HG03066 (cell line): ENCODE measurements at regions not wholly inside any gene's neighbourhood (a gene's known extent, or its start where the extent isn't known, plus 50 kb on each side); places are given as distances from the start of the nearest gene placed in this dataset.
"Not testable (repeated sequence)": the region's sequence is repeated elsewhere in the genome, so short reads cannot be mapped to it uniquely, and the experiment has no call there.

ENCODE experiments used
- ATAC-seq: cut with Tn5 transposase; IDR thresholded peaks from one replicate; pipeline ENCODE4 v1.9.1; 2021; ENCODE audit warnings: low read depth; ENCODE audit not compliant: unreplicated experiment

DNA sequence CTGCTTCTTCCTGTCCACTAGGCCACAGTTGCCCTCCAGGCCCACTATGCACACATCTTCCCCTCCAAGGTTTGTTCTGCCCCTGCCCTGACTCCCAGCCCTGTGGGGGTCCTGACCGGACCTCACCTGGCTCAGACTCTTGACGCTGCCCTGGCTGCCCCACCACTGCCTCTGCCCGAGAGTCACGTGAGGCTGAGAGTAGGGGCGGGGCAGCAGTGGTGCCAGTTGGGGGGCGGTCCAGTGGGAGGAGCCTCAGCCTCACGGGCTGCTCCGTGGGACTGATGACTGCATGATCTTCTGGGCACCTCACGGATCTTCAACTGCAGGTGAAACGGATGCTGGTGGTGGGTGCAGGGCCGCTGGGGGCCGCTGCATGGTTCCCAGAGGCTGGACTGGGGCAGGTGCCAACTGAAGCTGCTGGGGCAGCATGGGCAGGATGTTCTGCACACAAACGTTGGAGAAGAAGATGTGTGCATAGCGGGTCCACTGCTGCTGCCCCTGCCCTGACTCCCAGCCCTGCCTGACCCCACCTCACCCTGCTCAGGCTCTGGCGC is 77.6 kb downstream of the HHIPL2 start:
- ATAC-seq, result not testable (repeated sequence)

DNA sequence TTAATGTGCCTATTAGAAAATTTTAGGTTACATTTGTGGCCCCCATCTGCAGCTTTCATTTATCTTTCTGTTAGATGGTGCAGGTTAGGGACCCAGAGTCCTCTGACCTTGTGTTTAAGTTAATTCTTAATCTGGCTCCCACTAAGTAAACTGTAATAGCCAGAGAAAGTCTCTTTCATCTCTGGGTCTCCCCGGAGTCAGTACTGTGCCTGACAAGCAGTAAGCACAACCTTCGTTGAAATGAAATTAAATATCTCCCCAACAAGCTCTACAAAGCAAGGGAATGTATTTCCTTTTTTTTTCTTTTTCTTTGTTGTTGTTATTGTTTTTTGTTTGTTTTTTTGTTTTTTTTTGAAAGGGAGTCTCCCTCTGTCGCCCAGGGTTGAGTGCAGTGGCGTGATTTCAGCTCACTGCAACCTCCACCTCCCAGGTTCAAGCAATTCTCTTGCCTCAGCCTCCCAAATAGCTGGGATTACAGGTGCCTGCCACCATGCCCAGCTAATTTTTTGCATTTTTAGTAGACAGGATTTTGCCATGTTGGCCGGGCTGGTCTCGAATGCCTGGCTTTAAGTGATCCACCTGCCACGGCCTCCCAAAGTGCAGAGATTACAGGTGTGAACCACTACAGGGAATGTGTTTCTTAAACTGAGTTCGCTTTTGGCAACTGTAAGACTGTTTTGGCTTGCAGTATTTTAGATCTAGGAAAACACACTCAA is 81.6 kb downstream of the HHIPL2 start:
- ATAC-seq, result no peak

DNA sequence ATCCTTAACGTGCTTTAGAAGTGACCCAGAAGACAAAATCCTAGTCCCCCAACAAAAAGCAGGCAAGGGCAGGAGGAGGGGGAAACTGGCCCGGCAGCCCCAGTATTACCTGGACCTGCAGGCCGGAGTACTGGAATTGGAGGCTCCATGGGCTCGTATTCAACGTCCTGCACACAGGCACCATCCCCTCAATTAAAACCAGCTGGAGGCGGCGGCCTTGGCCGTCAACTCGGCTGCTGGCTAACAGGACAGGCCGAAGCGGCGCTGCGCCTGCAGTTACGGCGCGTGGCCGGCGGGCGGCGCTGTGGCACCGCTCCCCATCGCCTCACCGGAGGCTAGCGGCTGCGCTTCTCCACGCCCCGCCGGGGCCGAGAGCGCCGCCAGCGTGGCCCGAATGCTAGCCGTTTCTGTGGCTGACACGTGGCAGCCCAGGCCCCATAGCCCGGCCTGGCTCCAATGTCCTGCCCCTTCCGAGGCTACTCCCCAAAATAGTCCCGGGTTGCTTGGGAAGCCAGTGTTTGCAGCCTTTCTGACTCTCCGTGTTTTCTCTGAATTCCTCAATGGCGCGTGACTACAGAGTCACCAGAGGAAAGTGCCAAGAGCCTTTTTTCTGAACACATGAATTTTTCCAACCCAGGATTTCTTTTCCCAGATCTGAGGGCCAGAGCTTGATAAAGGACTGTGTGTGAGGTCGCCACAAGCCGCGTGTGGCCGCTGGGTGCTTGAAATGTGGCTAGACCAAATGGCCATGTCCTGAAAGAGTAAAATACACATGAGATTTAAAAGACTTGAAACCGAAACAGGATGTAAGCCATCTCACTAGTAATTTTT is 82.5 kb downstream of the HHIPL2 start:
- ATAC-seq, result peak; percentile 89

DNA sequence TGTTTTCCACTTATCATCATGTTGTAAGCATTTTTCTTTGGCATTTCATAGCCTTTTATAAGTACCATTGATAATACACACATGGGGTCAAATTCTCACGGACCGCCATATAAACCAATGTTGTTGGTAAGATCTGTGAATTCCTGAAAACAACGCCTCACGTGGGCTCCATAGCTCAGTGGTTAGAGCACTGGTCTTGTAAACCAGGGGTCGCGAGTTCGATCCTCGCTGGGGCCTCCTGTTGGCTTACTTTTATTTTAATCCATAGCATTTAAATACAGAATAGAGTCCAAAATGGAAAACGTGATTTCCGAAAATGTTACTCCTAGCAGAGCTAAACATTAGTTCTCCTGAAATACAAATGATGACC is 83.1 kb downstream of the HHIPL2 start:
- ATAC-seq, result peak; percentile 16

DNA sequence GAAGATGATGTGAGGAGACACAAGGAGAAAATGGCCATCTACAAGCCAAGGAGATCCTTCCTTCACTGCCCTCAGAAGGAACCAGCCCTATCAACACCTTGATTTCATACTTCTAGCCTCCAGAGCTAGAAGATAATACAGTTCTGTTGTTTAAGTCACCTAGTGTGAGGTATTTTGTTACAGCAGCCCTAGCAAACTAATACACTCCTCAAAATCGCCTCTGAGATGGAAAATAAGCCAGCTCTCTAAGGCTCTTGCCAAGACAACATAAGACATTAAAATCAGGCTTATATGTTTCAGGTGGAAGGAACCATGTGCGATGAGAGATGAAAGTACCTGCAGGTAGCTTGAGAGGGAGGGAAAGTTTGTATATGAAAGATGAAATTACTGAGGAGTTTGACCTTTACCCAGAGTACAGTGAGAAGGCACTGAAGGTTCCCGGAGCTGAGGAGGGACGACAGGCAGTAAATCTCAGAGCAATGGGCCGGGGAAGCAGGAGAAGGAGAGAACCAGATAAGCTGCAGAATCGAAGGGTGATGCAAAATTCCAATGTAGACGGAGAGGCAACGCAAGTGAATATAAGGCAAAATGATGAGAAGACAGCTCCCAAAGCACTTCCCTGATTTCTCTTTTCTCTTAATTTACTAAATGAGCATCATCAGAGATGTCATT is 84.7 kb downstream of the HHIPL2 start:
- ATAC-seq, result no peak

DNA sequence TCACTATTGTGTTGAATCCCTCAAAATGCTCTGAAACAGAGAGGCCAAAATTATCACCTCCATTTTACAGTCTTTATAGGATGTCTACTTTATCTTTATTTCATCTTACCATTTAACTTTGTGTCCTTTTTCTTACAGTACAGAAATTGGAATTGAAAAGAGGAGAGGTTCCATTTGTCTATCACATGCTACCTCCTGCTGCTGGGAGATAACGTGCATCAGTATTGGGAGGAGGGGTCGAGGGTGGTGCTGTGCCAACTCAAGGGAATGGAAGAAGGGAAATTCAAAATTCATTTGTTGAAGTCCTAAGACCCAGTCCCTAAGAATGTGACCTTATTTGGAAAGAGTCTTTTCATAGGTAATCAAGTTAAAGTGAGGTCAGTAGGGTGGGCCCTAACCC is 85.3 kb downstream of the HHIPL2 start:
- ATAC-seq, result no peak

DNA sequence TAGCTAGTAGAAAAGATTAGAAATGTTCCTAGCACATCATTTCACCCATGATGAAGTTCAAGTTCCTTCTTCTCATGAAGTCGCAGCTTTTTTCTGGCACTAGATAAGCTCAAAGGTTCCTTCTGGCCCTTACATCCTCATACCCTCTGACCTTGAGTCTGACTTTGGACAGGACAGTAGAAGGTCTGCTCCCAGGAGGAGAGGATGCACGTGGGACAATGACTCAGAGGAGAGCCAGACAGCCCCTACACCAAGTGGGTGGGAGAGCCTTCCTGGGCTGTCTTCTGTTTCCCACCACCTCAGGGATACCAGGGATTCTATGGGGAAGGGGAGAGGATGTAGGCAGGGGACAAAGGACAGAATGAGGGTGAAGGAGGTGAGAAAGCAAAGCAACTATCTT is 86.0 kb downstream of the HHIPL2 start:
- no peak for ATAC-seq

DNA sequence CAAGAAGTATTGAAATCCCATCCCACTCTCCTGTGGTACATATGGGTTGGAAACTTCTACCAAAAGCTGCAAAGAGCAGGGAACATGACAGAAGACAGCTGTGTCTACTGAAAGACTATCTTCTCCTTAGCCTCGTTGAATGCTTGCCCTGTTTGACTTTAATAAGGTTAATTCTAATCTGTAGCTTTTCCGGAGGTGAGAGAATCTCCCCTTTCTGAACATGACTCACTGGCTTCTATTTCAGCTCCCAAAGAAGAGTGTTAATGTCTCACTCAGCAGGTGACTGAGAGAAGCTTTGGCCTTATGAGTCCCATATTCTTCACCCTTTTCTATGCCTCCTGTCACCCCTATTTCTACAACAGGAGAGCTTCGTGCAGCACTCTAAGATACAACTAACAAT is 88.3 kb downstream of the HHIPL2 start:
- ATAC-seq, result no peak

DNA sequence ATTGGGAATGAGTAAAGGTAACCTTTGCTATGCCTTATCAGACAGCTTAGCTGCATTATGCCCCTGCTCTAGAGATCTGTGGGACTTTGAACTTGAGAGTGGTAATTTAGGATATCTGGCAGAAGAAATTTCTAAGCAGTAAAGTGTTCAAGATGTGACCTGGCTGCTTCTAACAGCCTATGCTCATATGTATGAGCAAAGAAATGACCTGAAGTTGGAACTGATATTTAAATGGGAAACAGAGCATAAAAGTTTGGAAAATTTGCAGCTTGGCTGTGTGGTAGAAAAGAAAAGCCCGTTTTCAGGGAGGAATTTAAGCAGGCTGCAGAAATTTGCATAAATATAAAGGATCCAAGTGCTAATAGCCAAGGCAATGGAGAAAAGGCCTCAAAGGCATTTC is 90.4 kb downstream of the HHIPL2 start:
- no peak for ATAC-seq

DNA sequence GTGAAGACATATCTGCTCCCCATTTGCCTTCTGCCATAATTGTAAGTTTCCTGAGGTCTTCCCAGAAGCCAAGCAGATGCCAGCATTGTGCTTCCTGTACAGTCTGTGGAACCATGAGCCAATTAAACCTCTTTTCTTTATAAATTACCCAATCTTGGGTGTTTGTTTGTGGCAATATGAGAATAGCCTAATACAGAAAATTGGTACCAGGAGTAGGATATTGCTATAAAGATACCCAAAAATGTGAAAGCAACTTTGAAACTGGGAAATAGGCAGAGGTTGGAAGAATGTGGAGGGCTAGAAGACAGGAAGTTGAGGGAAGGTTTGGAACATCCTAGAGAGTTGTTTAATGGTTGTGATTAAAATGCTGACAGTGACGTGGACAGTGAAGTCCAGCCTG is 90.8 kb downstream of the HHIPL2 start:
- no peak for ATAC-seq

DNA sequence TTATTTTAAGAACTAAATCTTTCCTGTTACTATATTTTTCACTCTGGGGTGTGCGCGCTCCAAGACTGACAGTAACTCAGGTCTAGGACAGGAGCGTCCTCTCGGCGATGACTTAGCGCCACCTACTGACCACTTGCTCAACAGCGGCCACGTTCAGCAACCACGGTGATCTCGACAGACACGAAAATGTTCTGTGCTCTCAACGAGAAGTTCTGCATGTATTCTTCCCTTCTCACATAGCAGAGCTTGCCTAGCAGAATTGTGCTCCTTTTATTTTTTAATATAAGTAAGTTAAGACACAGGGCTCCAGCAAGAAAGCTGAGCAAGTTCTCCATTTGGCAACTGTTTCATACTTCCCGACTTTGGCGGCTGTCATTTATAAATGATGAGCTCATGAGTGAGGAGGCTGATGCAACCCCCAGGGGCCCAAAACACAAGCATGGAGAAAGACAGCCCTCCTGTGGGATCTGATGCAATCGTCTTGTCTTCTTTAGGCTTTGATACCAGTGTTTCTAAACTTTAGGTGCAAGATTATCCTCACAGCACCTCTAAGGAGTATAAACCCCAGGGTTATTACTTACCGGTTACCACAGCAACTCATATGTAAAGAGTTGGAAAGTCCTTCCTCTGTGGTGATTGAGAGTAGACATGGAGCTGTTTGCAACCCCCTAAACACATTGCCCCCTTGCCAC is 92.6 kb downstream of the HHIPL2 start:
- ATAC-seq, result peak; percentile 95

DNA sequence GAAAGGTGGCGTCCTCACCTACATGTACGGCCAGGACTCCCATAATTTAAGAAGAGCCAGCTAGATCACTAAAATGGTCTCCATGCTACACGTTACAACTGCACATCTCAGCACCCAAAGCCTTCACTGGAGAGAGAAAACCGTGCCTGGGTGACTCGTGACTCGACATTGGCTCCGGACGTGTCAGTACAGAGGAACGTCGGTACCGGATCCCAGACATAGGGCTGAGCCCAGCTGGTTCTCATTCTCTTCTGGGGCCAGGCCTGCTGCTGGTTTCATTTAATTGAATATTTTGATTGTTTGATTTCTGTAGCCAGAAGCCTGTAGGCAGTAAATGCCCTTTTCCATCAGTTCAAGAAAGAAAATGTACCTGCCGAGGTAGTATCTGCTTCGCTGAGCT is 93.1 kb downstream of the HHIPL2 start:
- peak; percentile 24 for ATAC-seq

DNA sequence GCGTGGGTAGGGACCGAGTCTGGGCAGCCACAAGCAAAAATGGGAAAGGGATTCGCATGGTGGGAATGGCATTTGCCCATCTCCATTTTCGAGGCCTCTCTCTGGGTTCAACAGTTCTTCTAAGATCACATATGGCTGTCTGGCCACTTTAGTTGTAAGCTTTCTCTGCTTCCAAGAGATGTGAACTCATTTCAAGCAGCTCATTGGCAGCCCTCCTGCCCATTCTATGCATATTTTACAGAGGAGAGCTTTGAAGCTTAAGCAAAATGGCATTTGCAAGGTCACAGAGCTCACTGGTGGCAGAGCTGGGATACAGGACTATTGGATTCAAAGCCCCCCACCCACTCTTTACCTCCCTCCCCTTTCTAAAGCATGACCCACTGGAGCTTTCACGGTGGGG is 93.7 kb downstream of the HHIPL2 start:
- no peak for ATAC-seq

DNA sequence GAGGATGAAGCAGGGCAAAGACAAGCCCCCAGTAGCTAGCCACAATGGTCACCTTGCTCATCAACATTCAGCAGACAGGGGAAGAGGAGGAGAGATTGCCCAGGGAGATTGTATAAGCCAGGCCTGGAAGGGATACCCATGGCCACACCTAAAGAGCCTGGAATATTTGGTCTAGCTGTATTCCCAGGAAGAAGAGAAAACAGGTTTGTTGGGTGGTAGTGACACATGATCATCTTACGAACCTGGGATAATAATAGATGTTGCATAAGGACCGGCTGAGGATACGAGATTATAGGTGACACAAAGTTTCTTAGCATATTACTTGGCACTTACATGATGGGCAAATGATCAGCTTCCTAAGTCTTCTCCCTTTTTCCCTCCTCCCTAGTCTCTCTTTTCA is 95.9 kb downstream of the HHIPL2 start:
- no peak for ATAC-seq

DNA sequence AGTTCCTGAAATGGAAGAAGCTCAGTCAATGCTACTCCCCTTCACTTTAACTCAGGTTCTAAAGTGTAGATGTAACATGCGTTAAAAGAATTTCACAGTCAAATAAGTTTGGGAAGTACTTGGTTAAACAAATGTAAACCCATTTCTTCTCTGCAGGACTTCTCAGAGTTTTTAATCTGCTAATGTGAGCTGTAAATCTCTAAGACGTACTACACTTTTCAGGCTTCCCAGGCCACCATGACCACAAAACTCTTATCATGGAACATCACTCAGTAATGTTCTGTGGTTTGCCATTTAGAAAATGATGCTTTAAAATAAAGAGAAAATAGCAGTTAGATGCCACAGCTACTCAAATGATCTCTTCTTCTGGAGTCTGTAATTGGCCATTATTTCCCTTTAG is 104.3 kb downstream of the HHIPL2 start:
- ATAC-seq, result no peak

DNA sequence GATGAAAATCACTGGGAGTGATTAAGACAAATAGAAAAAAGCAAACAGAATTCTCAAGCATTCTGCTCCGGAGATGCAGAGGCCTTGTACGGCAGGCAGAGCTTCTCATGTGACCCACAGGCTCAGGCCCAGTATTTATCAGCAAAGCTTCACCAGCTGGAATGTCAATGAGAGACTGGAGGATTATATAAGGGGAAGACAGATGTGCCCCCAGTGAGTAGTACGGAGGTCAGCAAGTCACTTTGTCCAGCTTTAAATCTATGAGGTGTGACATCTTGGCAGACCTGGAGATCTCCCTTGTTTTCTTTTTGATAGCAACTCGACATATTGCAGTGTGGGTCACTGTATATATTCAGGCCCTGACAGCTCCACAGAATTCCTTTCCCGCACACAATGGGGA is 106.8 kb downstream of the HHIPL2 start:
- ATAC-seq, result no peak

DNA sequence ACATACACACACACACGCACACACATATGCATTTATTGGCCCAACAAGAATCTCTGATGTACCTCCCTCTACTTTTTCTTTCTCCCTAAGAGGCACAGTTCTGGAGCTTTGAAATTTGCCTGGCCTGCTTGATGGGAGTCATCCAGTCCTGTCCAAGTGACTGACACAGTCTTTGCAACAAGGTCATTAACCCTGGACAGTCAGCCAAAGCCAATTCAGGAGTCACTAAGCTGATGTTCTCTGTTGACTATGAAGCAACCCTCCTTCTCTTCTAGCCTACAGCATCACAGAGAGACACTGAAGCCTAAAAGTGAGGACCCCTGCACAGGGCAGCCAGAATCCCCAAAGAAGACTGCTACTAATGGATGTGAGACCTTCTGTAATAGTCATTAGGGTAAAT is 123.1 kb downstream of the HHIPL2 start:
- ATAC-seq, result no peak

DNA sequence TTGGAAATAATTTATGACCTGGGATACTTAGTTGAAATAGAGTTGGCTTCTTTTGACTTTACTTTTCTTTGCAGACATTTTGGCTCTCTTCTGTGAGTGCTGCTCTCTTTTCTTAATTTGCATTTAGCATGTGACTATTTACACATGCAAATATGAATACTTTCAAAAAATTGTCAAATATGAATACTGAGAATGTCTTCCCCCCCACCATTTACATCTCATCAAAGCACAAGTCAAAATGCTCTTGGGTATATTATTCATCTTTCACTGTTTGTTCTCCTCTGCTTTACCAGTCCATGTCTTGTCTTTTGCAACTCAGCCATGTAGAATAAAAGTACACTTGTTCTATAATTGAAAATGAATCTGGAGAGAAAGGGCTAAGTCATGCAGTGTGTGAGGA is 126.5 kb downstream of the HHIPL2 start:
- no peak for ATAC-seq

DNA sequence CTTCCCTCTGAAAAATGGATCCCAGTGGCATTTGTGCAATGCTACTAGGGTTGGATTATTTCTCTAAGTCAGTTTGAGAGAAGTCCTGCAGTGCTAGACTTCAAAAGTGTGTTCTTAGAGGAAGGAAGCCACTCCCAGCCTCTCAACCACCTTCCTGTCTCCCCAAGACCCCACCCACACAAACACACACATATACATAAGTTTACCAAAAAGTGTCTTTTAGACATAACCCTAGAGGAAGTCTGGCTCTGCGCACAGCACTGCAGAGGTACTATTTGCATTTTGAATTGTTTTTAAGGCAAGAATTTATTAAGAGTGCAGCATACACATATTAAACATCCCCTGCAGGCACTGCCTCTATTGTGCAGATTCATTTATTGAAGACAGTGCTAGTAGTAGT is 127.3 kb downstream of the HHIPL2 start:
- ATAC-seq, result no peak

DNA sequence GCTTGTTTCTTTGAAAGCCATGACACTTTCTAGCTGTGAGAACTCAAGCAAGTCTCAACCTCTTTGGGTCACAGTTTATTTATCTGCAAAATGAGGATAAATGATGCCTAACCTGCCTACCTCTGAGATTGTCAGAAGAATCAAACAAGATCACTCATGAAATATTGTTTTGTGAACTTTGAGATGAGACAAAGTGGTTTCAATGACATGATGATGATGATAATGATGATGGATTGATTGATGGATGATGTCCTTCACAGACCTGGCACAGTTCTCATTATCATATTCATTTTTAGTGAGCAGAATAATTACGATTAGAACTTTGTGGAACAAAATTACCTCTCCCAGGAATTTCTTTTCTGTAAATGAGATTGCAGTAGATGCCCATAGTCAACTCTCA is 129.2 kb downstream of the HHIPL2 start:
- no peak for ATAC-seq

DNA sequence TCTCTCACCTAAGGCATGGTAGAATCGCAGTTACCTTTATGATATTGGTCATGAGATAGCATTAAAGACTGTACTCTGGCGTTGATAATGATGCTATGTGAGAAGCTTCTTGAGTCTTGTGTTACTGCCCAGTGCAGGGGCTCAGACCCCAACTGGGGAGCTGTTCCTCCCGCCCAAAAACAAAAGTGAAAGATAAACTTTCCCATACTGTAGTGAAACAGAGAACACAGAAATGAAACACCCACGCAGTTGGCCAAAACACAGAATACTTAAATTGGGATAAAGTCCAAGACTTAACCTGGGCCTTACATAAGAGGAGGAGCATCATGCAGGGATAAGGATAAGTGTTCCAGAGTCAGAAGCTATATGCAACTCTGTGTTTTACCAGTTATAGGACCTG is 130.6 kb downstream of the HHIPL2 start:
- no peak for ATAC-seq
